ENCODE measurements at regions not wholly inside any gene's neighbourhood (a gene's known extent, or its start where the extent isn't known, plus 50 kb on each side); places are given as distances from the start of the nearest gene placed in this dataset.

- H3K9ac ChIP-seq (ENCODE audit: insufficient read depth, low read depth, low read length), result no peak overlapping the region
- H3K9me3 ChIP-seq (ENCODE audit: low read length), result no peaks in the 10 kb centered on the region
- no peaks in the 10 kb centered on the region for H3K4me1 ChIP-seq (ENCODE audit: insufficient read depth, low read length)
- FAIRE-seq (no peak), ATAC-seq (no peak), DNase-seq (ENCODE audit: low spot score) (no peak)
- no peaks in the 10 kb centered on the region for H3K36me3 ChIP-seq (replicated peaks in 1 of 2; ENCODE audit: control insufficient read depth in 1 of 2, insufficient read depth in 2 of 2, low read length in 2 of 2)
- ChIA-PET CTCF (ENCODE audit: low intra/inter-chr PET ratio, low total read pairs) (no interaction called here), POLR2A (no interaction called here)
- H3K79me2 ChIP-seq (ENCODE audit: insufficient read depth, low read length), result no peaks in the 10 kb centered on the region
- H4K20me1 ChIP-seq (ENCODE audit: insufficient read depth, low read length), result no peaks in the 10 kb centered on the region
- in situ Hi-C loops (cut with HindIII; ENCODE audit: extremely low pct_ligation_motif_present, low pct_unique_long_range_greater_than_20kb), result no loop called here
- no peak overlapping the region for H3K4me3 ChIP-seq (replicated peaks in 1 of 3; ENCODE audit: insufficient read depth in 1 of 3, low read depth in 2 of 3, low read length in 3 of 3)
- WGBS (ENCODE audit: low lambda C conversion rate), result 63% methylated on average over 6 of the region's 6 CpGs
- no peak overlapping the region for H2AFZ ChIP-seq (ENCODE audit: low read length)
- intact Hi-C loops (cut with micrococcal nuclease; ENCODE audit: unreplicated experiment), result no loop called here
- no TSS peak for BruUV-seq (replicated peaks)
- no peak overlapping the region for H3K4me2 ChIP-seq (ENCODE audit: low read depth, low read length)
- H3K27me3 ChIP-seq (ENCODE audit: control insufficient read depth in 1 of 2, insufficient read depth in 2 of 2, low read length in 2 of 2), result no peaks in the 10 kb centered on the region
- H3K27ac ChIP-seq (ENCODE audit: extremely low read length, insufficient read depth, low read length), result no peak overlapping the region
- no peak for TF ChIP-seq ZBTB1 (CRISPR knock-in tag; IDR thresholded peaks at IDR 0.05; ENCODE audit: borderline replicate concordance)
These were observed 125.1 kb downstream of the AKAP11 start for GRCh38 chr13:42396901-42397655.

GRCh38 chr13:42398533-42398932 is 126.6 kb downstream of the AKAP11 start:
- WGBS (ENCODE audit: low lambda C conversion rate), result 4% methylated on average over 2 of the region's 4 CpGs
- no peaks in the 10 kb centered on the region for H4K20me1 ChIP-seq (ENCODE audit: insufficient read depth, low read length)
- FAIRE-seq, result no peak

More at GRCh38 chr13:42398533-42398932, 126.6 kb downstream of the AKAP11 start:
- no peak for ATAC-seq
- H3K79me2 ChIP-seq (ENCODE audit: insufficient read depth, low read length), result no peaks in the 10 kb centered on the region
- no peaks in the 10 kb centered on the region for H3K27me3 ChIP-seq (ENCODE audit: control insufficient read depth in 1 of 2, insufficient read depth in 2 of 2, low read length in 2 of 2)
- H3K4me2 ChIP-seq (ENCODE audit: low read depth, low read length), result no peak overlapping the region
- no peak for TF ChIP-seq ZBTB20 (CRISPR knock-in tag; IDR thresholded peaks at IDR 0.05; ENCODE audit: borderline replicate concordance, low read depth)
- no peak for TF ChIP-seq ZNF770 (CRISPR knock-in tag; IDR thresholded peaks at IDR 0.05)
- TF ChIP-seq MTERF4 (CRISPR knock-in tag; IDR thresholded peaks at IDR 0.05), result no peak
- TF ChIP-seq ZNF318 (CRISPR knock-in tag; IDR thresholded peaks at IDR 0.05), result no peak
- H3K36me3 ChIP-seq (replicated peaks in 1 of 2; ENCODE audit: control insufficient read depth in 1 of 2, insufficient read depth in 2 of 2, low read length in 2 of 2), result no peaks in the 10 kb centered on the region
- intact Hi-C loops (cut with micrococcal nuclease; ENCODE audit: unreplicated experiment) (no loop called here), in situ Hi-C loops (cut with HindIII; ENCODE audit: extremely low pct_ligation_motif_present, low pct_unique_long_range_greater_than_20kb) (no loop called here)
- no peak overlapping the region for H3K27ac ChIP-seq (ENCODE audit: extremely low read length, insufficient read depth, low read length)
- no peaks in the 10 kb centered on the region for H3K4me1 ChIP-seq (ENCODE audit: insufficient read depth, low read length)
- ChIA-PET CTCF (ENCODE audit: low intra/inter-chr PET ratio, low total read pairs) (no interaction called here), POLR2A (no interaction called here)
- no TSS peak for BruUV-seq (replicated peaks)
- no peak for DNase-seq (ENCODE audit: low spot score)
- H2AFZ ChIP-seq (ENCODE audit: low read length), result no peak overlapping the region
- no peaks in the 10 kb centered on the region for H3K9me3 ChIP-seq (ENCODE audit: low read length)
- H3K9ac ChIP-seq (ENCODE audit: insufficient read depth, low read depth, low read length), result no peak overlapping the region
- H3K4me3 ChIP-seq (replicated peaks in 1 of 3; ENCODE audit: insufficient read depth in 1 of 3, low read depth in 2 of 3, low read length in 3 of 3), result no peak overlapping the region

Data from HepG2 (cell line).